ENCODE measurements at regions not wholly inside any gene's neighbourhood (a gene's known extent, or its start where the extent isn't known, plus 50 kb on each side); places are given as distances from the start of the nearest gene placed in this dataset.

DNA sequence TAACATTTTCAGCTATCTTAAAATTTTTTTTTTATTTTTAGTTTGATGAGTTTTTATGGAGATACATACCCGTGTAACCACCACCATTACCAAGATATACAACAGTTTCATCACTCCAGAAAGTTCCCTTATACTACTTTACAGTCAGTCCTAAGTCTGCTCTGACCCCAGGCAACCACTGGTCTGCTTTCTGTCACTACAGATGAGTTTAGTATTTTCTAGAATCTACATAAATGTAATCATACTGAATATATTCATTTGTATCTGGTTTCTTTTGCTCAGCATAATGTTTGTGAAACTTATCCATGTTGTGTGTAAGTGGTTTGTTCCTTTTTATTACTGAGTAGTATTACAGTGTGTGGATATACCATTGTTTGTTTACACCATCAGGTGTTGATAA is 127.8 kb downstream of the GAS1 start:
- H3K36me3 Mint-ChIP-seq (ENCODE audit: low read depth): no peaks in the 10 kb centered on the region
- H3K4me3 Mint-ChIP-seq: no peak overlapping the region
- no peaks in the 10 kb centered on the region for H3K4me1 Mint-ChIP-seq (ENCODE audit: low read depth)
- H3K9me3 Mint-ChIP-seq: no peaks in the 10 kb centered on the region
- peaks cover 6% of the 10 kb centered on the region for H3K27me3 Mint-ChIP-seq
- H3K27ac Mint-ChIP-seq: no peak overlapping the region

DNA sequence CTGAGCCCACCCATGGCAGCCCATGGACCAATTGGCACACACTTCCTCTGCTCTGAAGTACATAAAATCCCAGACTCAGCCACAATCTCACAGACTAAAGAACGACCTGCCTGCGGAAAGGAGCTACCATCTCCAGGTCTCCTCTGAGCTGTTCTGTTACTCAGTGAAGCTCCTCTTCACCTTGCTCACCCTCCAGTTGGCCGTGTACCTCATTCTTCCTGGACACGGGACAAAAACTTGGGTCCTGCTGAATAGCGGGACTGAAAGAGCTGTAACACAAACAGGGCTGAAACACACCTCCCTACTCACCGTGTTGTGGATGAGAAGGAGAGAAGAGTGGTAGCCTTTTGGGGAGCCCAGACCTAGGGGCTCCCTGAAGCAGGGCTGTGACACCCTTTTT is 128.7 kb downstream of the GAS1 start:
- Mint-ChIP-seq H3K27ac (no peak overlapping the region), H3K4me3 (no peak overlapping the region), H3K36me3 (ENCODE audit: low read depth) (no peaks in the 10 kb centered on the region), H3K4me1 (ENCODE audit: low read depth) (no peaks in the 10 kb centered on the region), H3K9me3 (no peaks in the 10 kb centered on the region), H3K27me3 (peaks cover 6% of the 10 kb centered on the region)

DNA sequence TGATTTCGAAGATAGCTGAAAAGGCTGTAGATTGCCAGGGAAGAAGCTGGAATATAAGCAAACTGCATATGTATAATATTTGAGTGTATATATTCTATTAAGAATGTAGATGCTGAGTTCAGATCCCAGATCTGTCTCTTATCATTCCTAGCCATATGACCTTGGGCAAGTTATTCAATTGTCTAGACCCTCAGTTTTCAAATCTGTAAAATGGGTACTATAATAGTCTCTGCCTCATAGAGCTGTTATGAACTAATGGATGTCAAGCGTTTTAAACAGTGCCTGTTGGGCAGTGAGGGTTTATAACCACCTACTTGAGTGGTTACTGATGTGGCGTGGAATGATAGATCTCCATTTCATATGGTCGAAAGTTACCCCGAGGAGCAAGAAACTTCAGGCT is 130.4 kb downstream of the GAS1 start:
- peaks cover 4% of the 10 kb centered on the region for H3K27me3 Mint-ChIP-seq
- no peaks in the 10 kb centered on the region for H3K9me3 Mint-ChIP-seq
- no peaks in the 10 kb centered on the region for H3K4me1 Mint-ChIP-seq (ENCODE audit: low read depth)
- H3K27ac Mint-ChIP-seq: no peak overlapping the region
- H3K36me3 Mint-ChIP-seq (ENCODE audit: low read depth): no peaks in the 10 kb centered on the region
- no peak overlapping the region for H3K4me3 Mint-ChIP-seq

DNA sequence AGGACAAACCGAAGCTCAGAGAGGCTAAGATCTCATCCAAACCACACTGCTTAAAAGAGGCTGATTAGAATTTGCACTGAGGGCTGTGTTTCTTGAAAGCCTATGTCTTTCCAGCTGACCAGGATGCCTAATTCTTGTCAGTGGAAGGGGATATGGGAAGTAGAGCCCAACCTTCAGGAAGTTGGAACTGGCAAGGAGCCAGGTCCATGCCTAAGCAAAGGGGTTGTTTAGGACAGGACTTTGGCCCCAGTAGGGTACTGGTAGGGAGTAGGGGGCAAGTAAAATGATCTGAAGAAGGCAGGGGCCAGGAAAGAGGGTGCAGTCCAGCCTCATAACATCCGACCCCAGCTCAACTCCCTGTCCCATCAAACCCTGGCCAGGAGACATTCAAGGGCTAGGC is 130.9 kb downstream of the GAS1 start:
- Mint-ChIP-seq H3K27ac (no peak overlapping the region), H3K4me1 (ENCODE audit: low read depth) (no peaks in the 10 kb centered on the region), H3K36me3 (ENCODE audit: low read depth) (no peaks in the 10 kb centered on the region), H3K27me3 (peaks cover 4% of the 10 kb centered on the region), H3K4me3 (no peak overlapping the region), H3K9me3 (no peaks in the 10 kb centered on the region)

DNA sequence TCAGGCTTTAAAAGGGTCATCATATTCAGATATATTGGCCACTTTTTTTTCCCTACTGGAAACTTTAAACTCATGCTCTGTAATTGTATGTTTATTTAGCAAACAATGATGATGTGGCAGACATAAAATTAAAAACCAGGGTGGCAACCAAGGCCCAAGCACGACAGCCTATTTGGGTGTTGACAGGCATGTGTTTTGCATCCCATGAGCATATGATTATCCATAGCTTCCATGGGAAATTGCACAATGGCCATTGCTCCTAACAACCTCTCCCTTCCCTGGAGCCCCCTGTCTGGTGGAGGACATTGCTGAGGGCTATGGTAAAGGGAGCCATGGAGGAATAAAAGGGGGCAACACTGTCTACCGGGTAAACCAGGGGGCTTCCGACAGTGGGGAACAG is 134.7 kb downstream of the GAS1 start:
- H3K36me3 Mint-ChIP-seq (ENCODE audit: low read depth): no peaks in the 10 kb centered on the region
- no peaks in the 10 kb centered on the region for H3K9me3 Mint-ChIP-seq
- no peak overlapping the region for H3K27ac Mint-ChIP-seq
- no peak overlapping the region for H3K4me3 Mint-ChIP-seq
- H3K4me1 Mint-ChIP-seq (ENCODE audit: low read depth): no peaks in the 10 kb centered on the region
- no peaks in the 10 kb centered on the region for H3K27me3 Mint-ChIP-seq

DNA sequence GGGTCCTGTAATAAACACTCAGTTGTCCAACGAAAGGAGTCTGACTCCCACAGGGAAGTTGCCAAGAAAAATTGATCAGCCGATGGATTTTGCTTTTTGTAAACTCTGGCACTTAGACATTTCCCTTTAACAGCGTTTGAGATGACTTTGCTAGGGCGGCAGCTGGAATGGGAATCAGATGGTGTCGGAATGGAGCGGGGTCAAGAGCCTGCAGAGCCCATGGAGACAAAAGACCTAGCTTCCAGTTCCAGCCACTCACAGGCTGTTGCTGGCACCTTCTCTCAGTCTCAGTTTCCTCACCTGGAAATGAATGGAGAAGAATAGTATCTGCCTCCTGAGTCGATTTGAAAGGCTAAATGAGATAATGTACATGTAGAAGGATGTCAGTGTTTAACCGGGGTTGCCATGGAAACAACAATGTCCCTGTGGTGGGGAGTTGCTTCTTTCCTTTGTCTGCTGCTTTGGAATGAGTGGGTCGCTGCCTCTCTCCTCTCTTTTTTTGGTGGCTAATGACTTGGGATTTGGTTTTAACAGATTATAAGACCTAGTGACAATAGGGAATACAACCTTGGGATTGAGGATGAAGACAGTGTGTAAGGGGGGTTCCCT is 137.4 kb downstream of the GAS1 start:
- Mint-ChIP-seq H3K36me3 (ENCODE audit: low read depth) (no peaks in the 10 kb centered on the region), H3K4me3 (no peak overlapping the region), H3K9me3 (no peaks in the 10 kb centered on the region), H3K27ac (no peak overlapping the region), H3K4me1 (ENCODE audit: low read depth) (no peaks in the 10 kb centered on the region), H3K27me3 (no peaks in the 10 kb centered on the region)

DNA sequence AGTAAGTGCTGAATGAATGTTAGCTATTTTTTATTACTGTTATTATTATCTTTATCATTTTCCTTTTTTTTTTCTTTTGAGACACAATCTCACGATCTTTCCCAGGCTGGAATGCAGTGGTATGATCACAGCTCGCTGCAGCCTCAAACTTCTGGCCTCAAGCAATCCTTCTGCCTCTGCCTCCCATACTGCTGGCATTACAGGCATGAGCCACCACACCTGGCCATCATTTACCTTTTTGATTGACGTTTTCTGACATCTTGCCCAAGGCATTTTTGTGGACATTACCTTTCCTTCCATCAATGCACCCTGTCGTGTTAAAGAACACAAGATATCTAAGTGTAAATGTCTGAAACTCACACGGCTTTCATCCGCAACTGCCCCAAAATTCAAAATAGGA is 138.2 kb downstream of the GAS1 start:
- no peaks in the 10 kb centered on the region for H3K4me1 Mint-ChIP-seq (ENCODE audit: low read depth)
- H3K9me3 Mint-ChIP-seq: peaks cover 3% of the 10 kb centered on the region
- no peaks in the 10 kb centered on the region for H3K36me3 Mint-ChIP-seq (ENCODE audit: low read depth)
- H3K27ac Mint-ChIP-seq: no peak overlapping the region
- no peak overlapping the region for H3K4me3 Mint-ChIP-seq
- no peaks in the 10 kb centered on the region for H3K27me3 Mint-ChIP-seq

DNA sequence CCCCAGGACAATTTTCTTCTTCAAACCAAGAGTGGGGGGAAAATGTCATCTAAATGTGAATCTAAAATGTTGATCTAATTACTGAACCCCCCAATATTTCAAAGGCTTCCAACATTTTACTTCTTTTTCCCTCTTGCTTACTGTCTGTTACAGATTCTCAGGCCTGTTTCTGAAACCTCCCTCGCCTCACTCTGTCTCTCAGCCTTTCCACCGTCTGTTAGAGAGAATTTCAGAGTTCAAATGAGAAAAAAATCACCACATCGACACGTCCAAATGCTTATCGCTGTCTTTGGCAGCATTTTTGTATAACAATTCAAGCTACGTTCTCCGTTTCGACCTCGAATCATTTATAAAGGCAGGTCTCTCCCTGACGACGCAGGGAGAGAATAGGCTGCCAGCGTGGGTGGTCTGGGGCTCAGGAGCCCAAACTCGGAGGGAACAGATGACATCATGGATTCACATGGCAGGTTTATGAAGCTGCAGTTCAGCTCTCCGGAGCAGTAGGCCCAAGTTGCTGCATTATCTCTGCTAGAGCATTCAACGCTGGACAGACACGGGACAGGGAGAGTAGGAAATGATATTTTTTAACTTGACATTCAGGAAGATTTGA is 139.8 kb downstream of the GAS1 start:
- H3K9me3 Mint-ChIP-seq: peaks cover 15% of the 10 kb centered on the region
- H3K4me3 Mint-ChIP-seq: no peak overlapping the region
- no peaks in the 10 kb centered on the region for H3K36me3 Mint-ChIP-seq (ENCODE audit: low read depth)
- no peaks in the 10 kb centered on the region for H3K4me1 Mint-ChIP-seq (ENCODE audit: low read depth)
- H3K27ac Mint-ChIP-seq: no peak overlapping the region
- H3K27me3 Mint-ChIP-seq: no peaks in the 10 kb centered on the region

DNA sequence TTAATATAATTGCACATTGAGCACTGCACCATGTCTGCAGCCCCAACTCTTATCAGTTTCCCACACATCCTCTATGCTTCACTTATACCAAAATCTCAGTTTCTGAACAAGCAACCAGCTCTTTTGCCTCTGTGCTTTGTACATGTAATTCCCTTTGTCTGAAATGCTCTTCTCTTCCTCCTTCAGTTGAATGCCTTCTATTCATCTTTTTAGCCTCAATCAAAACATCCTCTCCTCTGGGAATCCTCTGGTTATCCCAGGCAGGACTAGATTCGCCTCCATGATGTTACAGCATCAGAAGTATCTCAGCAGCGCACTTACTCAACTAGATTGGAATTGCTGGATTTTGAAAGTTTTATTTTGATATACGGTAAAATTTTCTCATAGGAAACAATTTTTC is 143.3 kb downstream of the GAS1 start:
- Mint-ChIP-seq H3K9me3 (peaks cover 15% of the 10 kb centered on the region), H3K27ac (no peak overlapping the region), H3K4me3 (no peak overlapping the region), H3K27me3 (no peaks in the 10 kb centered on the region), H3K36me3 (ENCODE audit: low read depth) (no peaks in the 10 kb centered on the region), H3K4me1 (ENCODE audit: low read depth) (no peaks in the 10 kb centered on the region)

DNA sequence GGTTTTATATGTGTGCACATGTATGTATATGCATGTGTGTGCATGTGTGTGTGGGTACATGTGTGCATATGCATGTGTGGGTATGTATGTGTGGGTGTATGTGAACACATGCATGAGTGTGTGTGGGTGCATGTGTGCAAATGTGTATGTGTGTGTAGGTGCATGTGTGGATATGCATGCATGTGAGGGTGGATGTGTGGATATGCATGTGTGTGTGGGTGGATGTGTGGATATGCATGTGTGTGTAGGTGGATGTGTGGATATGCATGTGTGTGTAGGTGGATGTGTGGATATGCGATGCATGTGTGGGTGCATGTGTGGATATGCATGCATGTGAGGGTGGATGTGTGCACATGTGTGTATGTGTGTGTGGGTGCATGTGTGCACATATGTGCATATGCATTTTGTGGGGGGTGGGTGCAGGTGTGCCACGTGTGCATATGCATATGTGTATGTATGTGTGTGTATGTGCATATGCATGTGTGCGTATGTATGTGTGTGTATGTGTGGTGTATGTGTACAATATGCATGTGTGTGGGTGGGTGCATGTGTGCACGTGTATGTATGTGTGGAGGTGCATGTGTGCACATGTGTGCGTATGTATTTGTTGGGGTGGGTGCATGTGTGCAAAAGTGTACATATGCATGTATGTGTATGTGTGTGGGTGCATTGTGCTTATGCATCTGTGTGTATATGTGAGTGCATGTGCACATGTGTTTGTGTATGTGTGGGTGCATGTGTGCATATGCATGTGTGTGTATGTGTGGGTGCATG is 144.2 kb downstream of the GAS1 start:
- Mint-ChIP-seq H3K27me3 (no peaks in the 10 kb centered on the region), H3K4me1 (ENCODE audit: low read depth) (no peaks in the 10 kb centered on the region), H3K27ac (no peak overlapping the region), H3K36me3 (ENCODE audit: low read depth) (no peaks in the 10 kb centered on the region), H3K4me3 (no peak overlapping the region), H3K9me3 (peaks cover 15% of the 10 kb centered on the region)

DNA sequence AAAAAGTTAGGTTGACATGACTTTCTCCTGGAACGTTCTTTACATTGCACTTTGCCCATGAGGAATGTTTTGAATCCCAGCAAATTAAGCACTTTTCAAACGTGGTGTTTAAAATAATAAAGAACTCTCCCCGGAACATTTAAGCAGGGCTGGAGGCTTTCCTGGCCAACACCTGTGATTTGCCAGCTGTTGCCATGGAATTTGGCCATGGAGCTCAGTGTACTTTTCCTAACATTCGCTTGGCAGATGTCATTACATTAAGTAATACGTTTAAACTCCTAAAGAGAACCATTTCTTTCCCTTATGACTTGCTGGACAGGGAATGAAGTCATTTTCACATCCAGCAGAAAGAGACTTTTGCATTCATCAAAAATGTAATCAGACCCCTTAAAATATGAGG is 146.1 kb downstream of the GAS1 start:
- peaks cover 15% of the 10 kb centered on the region for H3K9me3 Mint-ChIP-seq
- no peak overlapping the region for H3K4me3 Mint-ChIP-seq
- H3K27ac Mint-ChIP-seq: no peak overlapping the region
- H3K27me3 Mint-ChIP-seq: no peaks in the 10 kb centered on the region
- no peaks in the 10 kb centered on the region for H3K36me3 Mint-ChIP-seq (ENCODE audit: low read depth)
- no peaks in the 10 kb centered on the region for H3K4me1 Mint-ChIP-seq (ENCODE audit: low read depth)

DNA sequence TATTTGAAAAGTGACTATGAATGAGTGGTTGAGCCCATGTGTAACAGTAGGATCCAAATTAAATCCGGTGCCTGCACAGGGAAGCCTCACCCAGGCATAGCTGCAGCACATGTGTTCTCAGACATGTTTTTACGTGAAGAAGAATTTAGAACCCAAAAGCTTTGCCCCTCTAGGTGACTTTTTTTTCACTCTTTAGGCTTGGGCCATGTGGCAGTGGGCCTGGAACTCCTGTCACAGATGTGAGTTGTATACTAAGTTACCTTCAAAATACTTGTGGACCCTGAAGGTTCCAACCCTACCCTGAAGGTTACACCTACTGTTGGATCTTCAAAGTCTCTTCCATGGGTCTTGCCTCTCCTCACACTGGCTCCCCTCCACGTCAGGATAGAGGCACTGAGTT is 146.6 kb downstream of the GAS1 start:
- no peak overlapping the region for H3K4me3 Mint-ChIP-seq
- peaks cover 15% of the 10 kb centered on the region for H3K9me3 Mint-ChIP-seq
- no peaks in the 10 kb centered on the region for H3K4me1 Mint-ChIP-seq (ENCODE audit: low read depth)
- H3K36me3 Mint-ChIP-seq (ENCODE audit: low read depth): no peaks in the 10 kb centered on the region
- H3K27ac Mint-ChIP-seq: no peak overlapping the region
- H3K27me3 Mint-ChIP-seq: no peaks in the 10 kb centered on the region

DNA sequence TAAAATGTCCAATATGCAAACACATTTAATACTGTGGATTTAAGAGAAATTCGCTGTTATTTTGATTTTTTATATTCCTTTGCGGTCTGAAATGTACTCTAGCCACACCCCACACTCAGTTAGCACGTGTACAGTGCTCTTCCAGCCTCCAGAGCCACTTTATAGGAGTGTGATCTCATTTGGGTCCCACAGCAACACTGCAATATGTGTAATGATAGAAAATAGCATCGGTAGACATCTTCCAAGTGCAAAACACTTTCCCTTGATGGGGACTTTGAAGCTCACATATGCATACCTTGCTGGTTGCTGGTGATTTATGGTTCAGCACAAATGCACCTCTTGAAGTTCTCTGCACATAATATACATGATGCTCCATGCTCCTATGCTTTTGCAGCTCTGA is 148.3 kb downstream of the GAS1 start:
- Mint-ChIP-seq H3K4me3 (no peak overlapping the region), H3K27me3 (peaks cover 6% of the 10 kb centered on the region), H3K9me3 (peaks cover 9% of the 10 kb centered on the region), H3K27ac (no peak overlapping the region), H3K36me3 (ENCODE audit: low read depth) (no peaks in the 10 kb centered on the region), H3K4me1 (ENCODE audit: low read depth) (no peaks in the 10 kb centered on the region)

DNA sequence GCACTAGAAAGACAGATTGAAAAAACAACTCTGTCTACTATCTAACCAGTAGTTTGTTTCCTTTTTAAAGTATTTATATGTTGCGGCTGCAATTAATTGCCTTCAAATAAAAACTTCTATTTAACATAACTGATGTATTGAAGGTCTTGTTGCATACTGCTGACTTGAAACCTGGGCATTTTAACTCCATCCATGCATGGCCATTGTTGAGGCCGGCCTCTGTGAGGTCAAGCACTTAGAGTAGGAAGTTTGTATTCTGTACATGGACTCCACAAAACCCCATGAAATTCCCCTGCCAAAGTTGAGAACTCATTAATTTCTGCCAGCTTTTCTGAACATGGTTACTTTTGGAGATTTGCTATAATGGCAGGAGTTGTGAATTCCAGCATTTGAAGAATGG is 150.6 kb downstream of the GAS1 start:
- H3K9me3 Mint-ChIP-seq: no peaks in the 10 kb centered on the region
- H3K36me3 Mint-ChIP-seq (ENCODE audit: low read depth): no peaks in the 10 kb centered on the region
- no peak overlapping the region for H3K4me3 Mint-ChIP-seq
- H3K4me1 Mint-ChIP-seq (ENCODE audit: low read depth): no peaks in the 10 kb centered on the region
- peaks cover 11% of the 10 kb centered on the region for H3K27me3 Mint-ChIP-seq
- H3K27ac Mint-ChIP-seq: no peak overlapping the region

DNA sequence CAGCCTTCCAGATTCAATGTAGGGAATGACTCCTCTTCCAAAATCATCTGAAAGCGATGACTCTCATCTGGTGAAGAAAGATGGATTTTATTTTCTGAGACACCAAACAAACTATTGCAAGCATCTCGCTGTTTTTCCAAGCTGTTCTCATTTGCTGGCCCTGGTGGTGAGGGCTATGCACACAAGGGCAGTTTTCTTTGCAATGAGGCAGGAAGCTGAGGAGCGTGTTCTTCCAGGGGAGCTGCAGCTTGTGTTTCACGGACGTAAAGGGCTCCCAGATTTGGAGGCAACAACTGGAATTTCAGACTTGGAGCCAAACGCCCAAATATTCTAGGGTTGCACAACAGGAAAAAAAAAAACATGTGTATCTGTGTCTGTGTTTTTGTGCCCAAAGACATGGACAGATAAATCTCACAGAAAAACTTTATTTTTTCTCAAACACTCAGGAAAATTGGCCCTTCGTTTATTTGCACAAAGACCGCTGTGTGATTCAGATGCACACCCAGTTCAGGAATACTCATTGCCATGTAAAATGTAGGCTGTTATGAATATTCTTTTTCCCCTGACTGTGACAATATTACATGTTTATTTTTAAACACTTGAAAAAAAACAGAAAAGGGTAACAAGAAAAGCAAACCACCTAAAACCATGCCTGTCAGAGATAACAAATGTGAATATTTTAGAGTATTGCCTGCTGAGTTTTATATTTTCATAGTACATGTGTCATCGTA is 151.3 kb downstream of the GAS1 start:
- no peaks in the 10 kb centered on the region for H3K36me3 Mint-ChIP-seq (ENCODE audit: low read depth)

More for the DNA sequence above, 151.3 kb downstream of the GAS1 start:
- no peak overlapping the region for H3K27ac Mint-ChIP-seq
- H3K27me3 Mint-ChIP-seq: peaks cover 14% of the 10 kb centered on the region
- no peaks in the 10 kb centered on the region for H3K9me3 Mint-ChIP-seq
- no peaks in the 10 kb centered on the region for H3K4me1 Mint-ChIP-seq (ENCODE audit: low read depth)
- H3K4me3 Mint-ChIP-seq: no peak overlapping the region
